ENCODE measurements at regions not wholly inside any gene's neighbourhood (a gene's known extent, or its start where the extent isn't known, plus 50 kb on each side); places are given as distances from the start of the nearest gene placed in this dataset.

- Histone ChIP-seq H3K9me3 (no peaks in the 10 kb centered on the region), H3K27me3 (no peaks in the 10 kb centered on the region), H3K4me1 (peaks cover 0 to 14% (median 6%) of the 10 kb centered on the region in 4 donors), H3K36me3 (no peaks in the 10 kb centered on the region), H3K4me3 (no peak overlapping the region), H3K27ac (no peak overlapping the region)
- DNase-seq, result no peak
- intact Hi-C loops (cut with DNase I), result no loop called here
- TF ChIP-seq POLR2A (IDR thresholded peaks at IDR 0.05), result no peak
- no peak for TF ChIP-seq CTCF (IDR thresholded peaks at IDR 0.05)
- 90% methylated on average over 1 of the region's 1 CpG for WGBS (ENCODE audit: insufficient coverage, low coverage, low lambda C conversion rate, missing lambda C conversion rate)
- no peak for ATAC-seq
Observed at GRCh38 chr5:5792106-5792505, 369.6 kb downstream of the ICE1 start.

- Histone ChIP-seq H3K9me3 (no peaks in the 10 kb centered on the region), H3K27me3 (no peaks in the 10 kb centered on the region), H3K4me3 (no peak overlapping the region), H3K27ac (no peak overlapping the region), H3K4me1 (no peaks in the 10 kb centered on the region), H3K36me3 (no peaks in the 10 kb centered on the region)
- intact Hi-C loops (cut with DNase I), result no loop called here
- DNase-seq, result no peak
- no peak for ATAC-seq
- 85% methylated on average over 5 of the region's 5 CpGs for WGBS (ENCODE audit: insufficient coverage, low coverage, low lambda C conversion rate, missing lambda C conversion rate)
- TF ChIP-seq CTCF (IDR thresholded peaks at IDR 0.05) (no peak), POLR2A (IDR thresholded peaks at IDR 0.05) (no peak)
Observed at GRCh38 chr5:5788793-5789192, 366.3 kb downstream of the ICE1 start.

- Histone ChIP-seq H3K4me1 (no peaks in the 10 kb centered on the region), H3K4me3 (no peak overlapping the region), H3K27me3 (no peaks in the 10 kb centered on the region), H3K27ac (no peak overlapping the region), H3K9me3 (no peaks in the 10 kb centered on the region), H3K36me3 (no peaks in the 10 kb centered on the region)
- intact Hi-C loops (cut with DNase I), result no loop called here
- DNase-seq (no peak), ATAC-seq (no peak)
- WGBS (ENCODE audit: insufficient coverage, low coverage, low lambda C conversion rate, missing lambda C conversion rate), result 96% methylated on average over 2 of the region's 2 CpGs
- TF ChIP-seq CTCF (IDR thresholded peaks at IDR 0.05) (no peak), POLR2A (IDR thresholded peaks at IDR 0.05) (no peak)
Observed at GRCh38 chr5:5787373-5787772, 364.9 kb downstream of the ICE1 start.

- H3K36me3 ChIP-seq, result no peaks in the 10 kb centered on the region
- no peak for TF ChIP-seq POLR2A (IDR thresholded peaks at IDR 0.05)
- TF ChIP-seq CTCF (IDR thresholded peaks at IDR 0.05), result no peak
- no peak overlapping the region for H3K4me3 ChIP-seq
- no peaks in the 10 kb centered on the region for H3K4me1 ChIP-seq
- intact Hi-C loops (cut with DNase I), result no loop called here
- H3K9me3 ChIP-seq, result no peaks in the 10 kb centered on the region
- WGBS (ENCODE audit: insufficient coverage, low coverage, low lambda C conversion rate, missing lambda C conversion rate), result 38% methylated on average over 5 of the region's 5 CpGs
- ATAC-seq (peak in 1 of 4 donors; percentile 18), DNase-seq (no peak)
- H3K27ac ChIP-seq, result no peak overlapping the region
- H3K27me3 ChIP-seq, result no peaks in the 10 kb centered on the region
Observed at GRCh38 chr5:5784101-5784500, 361.6 kb downstream of the ICE1 start.

GRCh38 chr5:5783021-5783420 lies 360.5 kb downstream of the ICE1 start:
- WGBS (ENCODE audit: insufficient coverage, low coverage, low lambda C conversion rate, missing lambda C conversion rate), result 65% methylated on average over 2 of the region's 2 CpGs

More at GRCh38 chr5:5783021-5783420, 360.5 kb downstream of the ICE1 start:
- DNase-seq, result no peak
- Histone ChIP-seq H3K36me3 (no peaks in the 10 kb centered on the region), H3K9me3 (no peaks in the 10 kb centered on the region), H3K4me1 (no peaks in the 10 kb centered on the region), H3K27ac (no peak overlapping the region), H3K27me3 (no peaks in the 10 kb centered on the region), H3K4me3 (no peak overlapping the region)
- intact Hi-C loops (cut with DNase I), result no loop called here
- ATAC-seq, result no peak
- no peak for TF ChIP-seq CTCF (IDR thresholded peaks at IDR 0.05)
- TF ChIP-seq POLR2A (IDR thresholded peaks at IDR 0.05), result no peak
